T-helper 1 cell treated with Interleukin-12 subunit alpha and Interleukin-12 subunit beta and Interleukin-4 antibody, amounts not matched to agents 30 μg/mL and 1 μg/mL, for 36 hours (primary cell): ENCODE measurements at regions not wholly inside any gene's neighbourhood (a gene's known extent, or its start where the extent isn't known, plus 50 kb on each side); places are given as distances from the start of the nearest gene placed in this dataset.

Experiments used
- H3K27ac Mint-ChIP-seq: one replicate; pipeline ENCODE4 v1.8.0; 2021; ENCODE audit warnings: mild to moderate bottlenecking, mixed read lengths
- H3K27me3 Mint-ChIP-seq: one replicate; pipeline ENCODE4 v1.8.0; 2021; ENCODE audit warnings: low read depth, mixed read lengths
- H3K36me3 Mint-ChIP-seq: one replicate; pipeline ENCODE4 v1.8.0; 2021; ENCODE audit warnings: low read depth, mixed read lengths
- H3K4me1 Mint-ChIP-seq: one replicate; pipeline ENCODE4 v1.8.0; 2021; ENCODE audit warnings: low read depth, mixed read lengths
- H3K4me3 Mint-ChIP-seq: one replicate; pipeline ENCODE4 v1.8.0; 2021; ENCODE audit warnings: mild to moderate bottlenecking, moderate library complexity, mixed read lengths
- H3K9me3 Mint-ChIP-seq: one replicate; pipeline ENCODE4 v1.8.0; 2021; ENCODE audit warnings: mixed read lengths

DNA sequence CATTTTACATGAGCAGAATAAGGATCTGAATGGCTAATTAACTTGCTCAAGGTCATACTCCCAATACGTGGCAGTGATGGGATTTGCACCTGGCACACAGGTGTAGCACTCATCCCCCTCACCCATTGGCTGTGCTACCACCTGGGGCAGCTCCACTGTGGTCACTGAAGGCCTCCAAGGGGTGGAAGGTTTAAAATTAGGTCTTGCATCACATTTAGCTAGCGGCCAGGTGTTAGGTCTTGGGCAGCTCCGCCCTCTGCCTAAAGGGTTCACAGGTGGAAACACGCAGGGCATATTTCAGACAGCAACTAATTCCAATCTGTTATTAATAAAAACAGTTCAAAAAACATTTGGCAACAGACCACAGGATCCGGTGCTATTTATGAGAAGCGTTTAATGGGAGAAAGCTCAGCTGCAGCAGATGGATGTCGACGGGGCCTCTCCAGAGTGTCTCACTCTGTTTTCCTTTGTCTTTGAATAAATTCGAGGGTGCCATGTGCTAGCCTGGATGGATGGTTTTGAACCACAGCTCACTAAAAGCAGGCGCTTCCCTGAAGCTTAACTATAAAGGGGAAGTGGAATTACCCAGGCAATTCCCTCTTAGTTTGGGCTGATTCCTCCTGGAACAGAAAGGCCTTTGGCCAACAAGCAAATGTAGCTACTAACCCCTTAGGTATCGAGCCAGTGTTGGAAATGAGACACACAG, 1017.6 kb downstream of the TYW1 start:
- Mint-ChIP-seq H3K4me3 (no peak overlapping the region), H3K9me3 (peaks cover 24% of the 10 kb centered on the region), H3K27ac (no peak overlapping the region), H3K4me1 (no peaks in the 10 kb centered on the region), H3K27me3 (no peaks in the 10 kb centered on the region), H3K36me3 (no peaks in the 10 kb centered on the region)

DNA sequence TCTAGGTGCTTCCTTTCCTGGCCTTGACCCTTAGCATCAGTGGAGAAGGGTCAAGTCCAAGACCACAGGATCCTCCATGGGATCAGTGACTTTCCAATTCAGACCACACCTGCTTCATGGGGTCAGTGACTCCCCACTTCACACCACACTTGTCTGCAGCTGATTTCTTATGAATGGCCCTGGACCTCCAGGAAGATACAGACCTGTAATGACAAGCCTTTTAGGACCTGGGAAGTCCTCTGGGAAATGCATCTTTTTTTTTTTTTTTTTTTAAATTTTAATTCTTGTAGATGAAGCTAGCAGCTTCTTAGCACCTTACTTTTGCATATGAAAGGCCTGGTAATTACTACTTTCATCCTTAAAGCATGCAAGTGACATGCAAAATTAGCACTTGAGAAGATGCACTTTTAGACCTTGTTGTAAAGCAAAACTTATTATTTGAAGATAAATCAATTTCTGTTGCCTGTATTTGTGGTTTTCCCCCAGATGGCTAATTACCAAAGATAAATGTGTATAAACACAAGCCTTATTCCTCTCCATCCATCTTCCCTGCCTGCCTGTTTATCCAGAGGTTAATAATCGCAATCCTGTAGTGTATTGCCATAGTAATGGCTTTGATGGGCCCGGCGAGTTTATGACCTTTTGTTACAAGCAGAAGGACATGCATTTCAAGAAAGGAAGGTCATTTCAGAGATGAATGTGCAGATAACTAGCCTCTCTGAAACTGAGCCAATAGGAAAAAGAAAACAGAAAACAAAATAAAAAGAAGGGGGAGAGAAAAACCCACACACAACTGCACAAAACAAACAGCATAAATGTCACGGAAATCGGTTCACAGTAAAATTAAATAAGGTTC, 1018.7 kb downstream of the TYW1 start:
- H3K9me3 Mint-ChIP-seq = peaks cover 24% of the 10 kb centered on the region
- H3K27me3 Mint-ChIP-seq = no peaks in the 10 kb centered on the region
- no peak overlapping the region for H3K4me3 Mint-ChIP-seq
- H3K27ac Mint-ChIP-seq = no peak overlapping the region
- H3K36me3 Mint-ChIP-seq = no peaks in the 10 kb centered on the region
- H3K4me1 Mint-ChIP-seq = no peaks in the 10 kb centered on the region

DNA sequence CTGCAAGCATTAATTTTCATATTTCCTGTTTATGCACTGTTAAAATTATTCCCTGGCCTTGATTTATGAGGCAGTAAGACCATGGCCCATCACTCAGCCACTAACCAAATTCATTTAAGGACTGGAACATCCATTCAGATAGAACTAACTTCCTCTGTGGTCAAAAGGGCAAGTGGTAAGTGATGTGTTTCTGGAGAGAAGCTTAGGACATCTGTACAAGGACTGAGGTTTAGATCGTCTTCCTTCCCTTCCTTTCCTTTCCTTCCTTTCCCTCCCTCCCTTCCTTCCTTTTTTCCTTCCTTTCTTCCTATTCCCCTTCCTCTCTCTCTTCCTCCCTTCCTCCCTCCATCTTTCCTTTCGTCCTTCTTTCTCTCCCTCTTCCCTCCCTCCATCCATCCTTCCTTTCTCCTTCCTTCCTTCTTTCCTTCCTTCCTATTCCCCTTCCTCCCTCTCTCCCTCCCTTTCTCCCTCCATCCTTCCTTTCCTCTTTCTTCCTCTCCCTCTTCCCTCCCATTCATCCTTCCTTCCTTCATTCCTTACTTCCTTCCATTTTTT, 1019.4 kb downstream of the TYW1 start:
- H3K9me3 Mint-ChIP-seq = peaks cover 24% of the 10 kb centered on the region
- H3K27me3 Mint-ChIP-seq = no peaks in the 10 kb centered on the region

DNA sequence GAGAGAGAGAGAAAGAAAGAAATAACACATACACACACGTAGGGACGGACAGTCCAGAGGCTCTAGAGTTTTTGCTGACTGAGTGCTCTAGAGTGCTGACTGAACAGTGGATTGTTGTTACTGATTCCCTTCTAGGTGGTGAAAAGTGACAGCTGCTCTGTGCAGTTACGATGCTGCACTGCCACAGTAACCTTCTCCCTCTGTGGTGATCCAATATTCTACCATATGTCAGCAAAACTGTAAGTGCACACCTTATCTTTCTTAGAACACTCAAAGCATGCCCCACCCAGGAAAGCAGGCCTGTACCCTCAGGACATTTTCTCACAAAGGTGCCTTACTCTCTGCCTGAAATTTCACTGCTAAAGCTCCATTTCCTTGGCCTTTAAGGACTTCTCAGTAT, 1023.5 kb downstream of the TYW1 start:
- H3K4me1 Mint-ChIP-seq = no peaks in the 10 kb centered on the region
- no peaks in the 10 kb centered on the region for H3K27me3 Mint-ChIP-seq
- no peak overlapping the region for H3K4me3 Mint-ChIP-seq
- H3K9me3 Mint-ChIP-seq = peaks cover 36% of the 10 kb centered on the region
- H3K27ac Mint-ChIP-seq = no peak overlapping the region
- no peaks in the 10 kb centered on the region for H3K36me3 Mint-ChIP-seq

More for the DNA sequence above, 1019.4 kb downstream of the TYW1 start:
- H3K27ac Mint-ChIP-seq = no peak overlapping the region
- no peaks in the 10 kb centered on the region for H3K36me3 Mint-ChIP-seq
- H3K4me1 Mint-ChIP-seq = no peaks in the 10 kb centered on the region
- no peak overlapping the region for H3K4me3 Mint-ChIP-seq

DNA sequence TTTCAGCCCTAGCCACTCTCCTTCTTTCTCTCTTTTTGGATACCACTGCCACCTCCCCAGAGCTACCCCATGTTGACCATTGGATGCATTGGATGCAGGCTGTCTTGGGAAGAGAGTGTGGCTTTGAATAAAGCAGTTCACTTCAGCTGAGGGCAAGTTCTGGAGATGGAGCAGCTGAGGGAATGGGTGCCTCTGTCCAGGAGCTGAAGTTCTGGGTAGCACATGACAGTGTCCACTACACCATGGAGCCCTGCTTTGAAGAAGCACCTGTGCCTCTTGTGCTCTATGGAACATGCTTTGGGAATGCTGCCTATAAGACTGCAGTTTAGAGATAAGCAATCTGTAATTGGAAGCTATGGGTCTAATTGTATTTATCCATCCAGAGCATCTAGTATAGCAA, 1028.7 kb downstream of the TYW1 start:
- no peak overlapping the region for H3K4me3 Mint-ChIP-seq
- H3K4me1 Mint-ChIP-seq = no peaks in the 10 kb centered on the region
- H3K27me3 Mint-ChIP-seq = no peaks in the 10 kb centered on the region
- H3K36me3 Mint-ChIP-seq = no peaks in the 10 kb centered on the region
- peaks cover 47% of the 10 kb centered on the region for H3K9me3 Mint-ChIP-seq
- H3K27ac Mint-ChIP-seq = no peak overlapping the region

DNA sequence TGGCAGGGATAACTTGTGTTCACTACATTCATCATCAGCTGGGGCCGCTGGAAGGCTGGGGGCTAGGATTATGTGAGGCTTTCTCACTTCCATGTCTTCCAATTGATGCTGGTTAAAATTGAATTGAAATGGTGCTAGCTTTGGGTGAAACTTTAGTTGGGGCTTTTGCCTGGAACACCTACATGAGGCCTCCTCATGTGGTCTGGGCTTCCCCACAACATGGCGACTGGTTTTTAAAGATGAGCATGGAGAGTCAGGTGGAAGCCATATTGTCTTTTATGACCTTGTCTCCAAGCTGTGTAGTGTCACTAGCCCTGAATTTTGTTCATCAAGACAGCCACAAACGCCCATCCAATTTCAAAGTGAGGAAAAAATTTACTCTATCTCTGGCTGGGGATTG, 1033.9 kb downstream of the TYW1 start:
- Mint-ChIP-seq H3K4me3 (no peak overlapping the region), H3K27ac (no peak overlapping the region), H3K4me1 (no peaks in the 10 kb centered on the region), H3K36me3 (no peaks in the 10 kb centered on the region), H3K27me3 (no peaks in the 10 kb centered on the region), H3K9me3 (peaks cover 50% of the 10 kb centered on the region)

DNA sequence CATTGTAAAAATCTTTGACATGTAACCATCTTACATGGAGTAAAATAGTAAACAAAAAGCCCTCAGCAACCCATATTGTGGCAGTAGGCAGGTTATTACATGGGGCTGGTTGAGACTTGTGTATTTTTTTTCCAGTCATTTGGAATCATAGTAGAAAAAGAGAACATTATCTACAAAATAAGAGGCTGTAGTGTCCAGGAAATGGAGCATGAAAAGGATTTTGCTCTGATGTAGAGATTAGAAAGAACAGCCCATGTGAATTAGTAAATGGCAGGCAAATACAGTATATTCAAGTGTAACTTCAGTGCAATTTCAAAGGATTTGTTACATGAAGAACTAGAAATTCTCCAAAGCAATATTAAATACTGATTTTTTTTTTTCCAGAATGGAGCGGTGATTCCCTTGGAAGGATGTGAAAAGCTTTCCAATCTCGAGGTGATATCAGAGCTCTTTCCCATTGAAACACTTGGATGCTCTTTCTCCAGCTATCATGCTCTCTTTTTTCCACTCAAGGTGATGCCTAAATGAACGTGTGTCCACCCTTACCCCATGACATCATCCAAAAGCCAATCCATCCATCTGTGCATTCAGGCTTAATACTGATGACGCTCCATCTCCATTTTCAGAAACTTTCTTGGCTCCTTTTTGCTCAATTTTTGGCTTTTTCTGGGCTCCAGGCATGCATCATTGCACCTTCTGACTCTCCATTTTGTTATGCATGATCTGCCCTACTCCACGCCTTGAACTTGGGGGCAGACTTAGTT, 1034.7 kb downstream of the TYW1 start:
- Mint-ChIP-seq H3K36me3 (no peaks in the 10 kb centered on the region), H3K9me3 (peaks cover 44% of the 10 kb centered on the region), H3K4me3 (no peak overlapping the region), H3K27me3 (no peaks in the 10 kb centered on the region), H3K4me1 (no peaks in the 10 kb centered on the region), H3K27ac (no peak overlapping the region)

DNA sequence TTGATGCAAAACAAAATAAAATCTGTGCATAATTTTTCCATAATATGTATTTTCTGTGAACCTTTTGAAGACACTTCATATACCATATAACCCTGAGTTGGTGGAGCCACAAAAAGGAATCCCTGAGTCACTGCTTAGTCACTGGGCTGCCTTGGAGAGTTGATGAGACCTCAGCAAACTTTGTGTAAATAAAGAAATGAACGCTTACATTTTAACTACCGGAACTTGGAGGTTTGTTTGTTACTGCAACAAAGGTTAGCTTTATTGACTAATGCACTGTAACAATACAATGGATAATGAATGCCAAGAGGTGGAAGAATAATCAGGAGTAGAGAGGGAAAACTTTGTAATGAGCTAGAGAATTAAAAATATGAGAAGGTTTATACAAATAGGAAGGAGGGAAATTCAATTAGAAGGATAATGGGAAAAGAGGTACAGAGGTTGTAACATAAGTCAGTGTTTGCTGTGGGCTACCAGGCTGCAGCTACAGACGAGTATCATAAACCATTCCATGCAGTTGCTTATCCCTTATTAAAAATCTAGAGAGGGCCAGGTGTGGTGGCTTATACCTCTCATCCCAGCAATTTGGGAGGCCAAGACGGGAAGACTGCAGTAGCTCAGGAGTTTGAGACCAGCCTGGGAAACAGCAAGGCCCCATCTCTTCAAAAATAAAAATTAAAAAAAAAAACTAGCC, 1042.1 kb downstream of the TYW1 start:
- no peak overlapping the region for H3K4me3 Mint-ChIP-seq
- H3K27ac Mint-ChIP-seq = no peak overlapping the region
- no peaks in the 10 kb centered on the region for H3K36me3 Mint-ChIP-seq
- peaks cover 36% of the 10 kb centered on the region for H3K9me3 Mint-ChIP-seq
- H3K27me3 Mint-ChIP-seq = no peaks in the 10 kb centered on the region
- no peaks in the 10 kb centered on the region for H3K4me1 Mint-ChIP-seq

DNA sequence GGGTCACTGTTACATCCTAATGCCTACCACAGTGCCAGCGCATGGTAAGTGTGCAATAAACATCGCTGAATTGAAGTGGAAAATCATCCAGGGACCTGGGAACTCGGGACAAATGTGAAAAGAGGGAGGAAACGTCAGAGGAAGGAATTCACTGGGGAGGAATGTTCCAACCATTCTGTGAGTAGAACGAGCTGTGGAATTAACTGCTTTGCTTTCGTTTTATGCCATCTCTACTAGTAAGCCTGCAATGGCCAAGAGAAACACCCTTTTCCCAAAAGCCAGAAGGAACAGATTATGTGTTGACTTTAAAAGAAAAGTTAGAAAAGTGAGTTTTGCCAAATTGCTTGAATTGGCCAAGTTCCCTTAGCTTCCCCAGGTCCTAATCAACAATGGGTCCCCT, 1044.9 kb downstream of the TYW1 start:
- Mint-ChIP-seq H3K36me3 (no peaks in the 10 kb centered on the region), H3K4me1 (no peaks in the 10 kb centered on the region), H3K9me3 (peaks cover 30% of the 10 kb centered on the region), H3K27me3 (no peaks in the 10 kb centered on the region), H3K27ac (no peak overlapping the region), H3K4me3 (no peak overlapping the region)

DNA sequence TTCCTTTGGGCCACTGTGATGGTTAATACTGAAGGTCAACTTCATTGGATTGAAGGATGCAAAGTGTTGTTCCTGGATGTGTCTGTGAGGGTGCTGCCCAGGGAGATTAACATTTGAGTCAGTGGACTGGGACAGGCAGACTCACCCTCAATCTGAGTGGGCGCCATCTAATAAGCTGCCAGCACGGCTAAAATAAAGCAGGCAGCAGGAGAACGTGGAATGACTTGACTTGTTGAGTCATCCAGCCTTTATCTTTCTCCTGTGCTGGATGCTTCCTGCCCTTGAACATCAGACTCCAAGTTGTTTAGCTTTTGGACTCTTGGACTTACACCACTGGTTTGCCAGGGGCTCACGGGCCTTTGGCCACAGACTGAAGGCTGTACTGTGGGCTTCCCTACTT, 1046.9 kb downstream of the TYW1 start:
- Mint-ChIP-seq H3K4me1 (no peaks in the 10 kb centered on the region), H3K36me3 (no peaks in the 10 kb centered on the region), H3K27ac (no peak overlapping the region), H3K27me3 (no peaks in the 10 kb centered on the region), H3K9me3 (peaks cover 28% of the 10 kb centered on the region), H3K4me3 (no peak overlapping the region)

DNA sequence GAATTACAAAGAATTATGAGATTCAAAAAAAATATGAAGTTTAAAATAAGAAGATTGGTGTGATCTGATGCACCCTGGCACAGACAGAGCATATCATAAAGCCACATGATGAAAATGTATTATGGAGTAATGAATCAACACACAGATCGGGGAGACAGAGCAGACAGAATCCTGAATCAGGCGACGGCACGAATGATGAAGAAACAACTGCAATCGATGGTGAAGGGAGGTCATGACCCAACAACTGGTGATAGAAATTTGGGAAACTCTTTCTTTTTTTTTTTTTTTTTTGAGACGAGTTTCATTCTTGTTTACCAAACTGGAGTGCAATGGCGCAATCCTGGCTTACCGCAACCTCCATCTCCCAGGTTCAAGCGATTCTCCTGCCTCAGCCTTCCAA, 1054.0 kb downstream of the TYW1 start:
- Mint-ChIP-seq H3K36me3 (no peaks in the 10 kb centered on the region), H3K27me3 (no peaks in the 10 kb centered on the region), H3K4me3 (no peak overlapping the region), H3K4me1 (no peaks in the 10 kb centered on the region), H3K9me3 (peaks cover 13% of the 10 kb centered on the region), H3K27ac (no peak overlapping the region)

DNA sequence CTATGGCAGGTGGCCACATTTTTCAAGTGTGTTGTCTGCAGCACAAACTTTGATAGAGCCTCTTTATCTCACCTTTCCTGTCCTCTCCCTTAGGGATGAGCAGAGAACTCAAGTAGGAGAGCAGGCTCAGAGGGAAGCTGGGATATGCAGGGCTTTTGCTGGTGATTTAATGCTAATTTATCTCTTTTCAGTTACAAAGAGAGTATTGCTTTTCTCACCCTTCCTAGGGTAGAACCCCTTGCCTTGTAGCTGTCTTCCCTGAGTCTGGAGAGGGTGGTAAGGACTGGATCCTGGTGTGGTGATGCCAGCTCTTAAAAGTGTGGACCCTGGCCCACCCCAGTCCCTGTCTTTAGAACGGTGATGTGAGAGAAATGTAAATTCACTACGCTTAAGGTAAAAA, 1061.4 kb downstream of the TYW1 start:
- Mint-ChIP-seq H3K4me1 (no peaks in the 10 kb centered on the region), H3K27ac (no peak overlapping the region)

DNA sequence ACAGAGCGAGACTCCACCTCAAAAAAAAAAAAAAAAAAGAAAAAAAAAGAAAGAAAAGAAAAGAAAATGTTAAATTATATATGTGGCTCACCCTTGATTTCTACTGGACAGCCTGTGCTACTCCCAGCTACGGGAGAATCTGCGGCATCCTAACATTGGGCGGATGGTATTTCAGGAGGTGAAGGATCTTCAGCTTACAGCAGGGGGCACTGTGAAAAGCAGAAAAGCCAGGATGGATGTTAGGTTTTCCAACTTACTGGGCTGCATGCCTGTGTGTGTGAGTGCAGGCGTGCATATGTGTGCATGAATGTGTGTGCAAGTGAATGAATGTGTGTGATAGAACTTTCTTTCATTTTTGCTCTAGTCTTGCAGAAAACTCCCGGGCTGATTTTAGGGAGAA, 1066.5 kb downstream of the TYW1 start:
- no peaks in the 10 kb centered on the region for H3K4me1 Mint-ChIP-seq

More for the DNA sequence above, 1061.4 kb downstream of the TYW1 start:
- H3K27me3 Mint-ChIP-seq = no peaks in the 10 kb centered on the region
- H3K36me3 Mint-ChIP-seq = no peaks in the 10 kb centered on the region
- H3K9me3 Mint-ChIP-seq = peaks cover 33% of the 10 kb centered on the region
- H3K4me3 Mint-ChIP-seq = no peak overlapping the region

DNA sequence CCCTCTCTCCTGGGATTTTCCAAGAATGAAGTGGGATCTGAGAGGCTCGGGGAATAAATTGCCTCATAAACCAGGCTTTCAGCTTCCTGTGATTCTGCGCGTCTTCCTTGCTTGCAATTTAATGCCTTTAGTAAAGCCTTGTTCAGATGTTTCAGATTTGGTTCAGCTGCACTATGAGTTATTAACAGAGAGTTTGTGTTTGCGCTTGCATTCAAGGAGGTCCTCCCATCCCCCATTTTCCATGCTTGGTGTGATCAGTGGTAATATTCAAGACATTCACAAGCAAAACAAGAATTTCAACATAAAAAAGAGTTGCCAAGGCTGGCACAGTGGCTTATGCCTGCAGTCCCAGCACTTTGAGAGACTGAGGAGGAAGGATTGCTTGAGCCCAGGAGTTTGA, 1068.9 kb downstream of the TYW1 start:
- no peaks in the 10 kb centered on the region for H3K4me1 Mint-ChIP-seq
- no peaks in the 10 kb centered on the region for H3K27me3 Mint-ChIP-seq
- no peak overlapping the region for H3K4me3 Mint-ChIP-seq
- H3K9me3 Mint-ChIP-seq = peaks cover 26% of the 10 kb centered on the region
- H3K27ac Mint-ChIP-seq = no peak overlapping the region
- H3K36me3 Mint-ChIP-seq = no peaks in the 10 kb centered on the region

More for the DNA sequence above, 1066.5 kb downstream of the TYW1 start:
- H3K36me3 Mint-ChIP-seq = no peaks in the 10 kb centered on the region
- H3K27ac Mint-ChIP-seq = no peak overlapping the region
- H3K9me3 Mint-ChIP-seq = peaks cover 37% of the 10 kb centered on the region
- no peaks in the 10 kb centered on the region for H3K27me3 Mint-ChIP-seq
- H3K4me3 Mint-ChIP-seq = no peak overlapping the region
